K562 (cell line): ENCODE measurements at regions not wholly inside any gene's neighbourhood (a gene's known extent, or its start where the extent isn't known, plus 50 kb on each side); places are given as distances from the start of the nearest gene placed in this dataset.

Experiments used
- BCL6 ChIP-seq: fragments of 250-450 bp; sonication (Bioruptor Pico); IDR thresholded peaks from 2 replicates; pipeline ENCODE4 v1.4.0; 2020
- CBX8 ChIP-seq: fragments of 200-600 bp; sonication (generic); IDR thresholded peaks from 2 replicates; pipeline ENCODE4 v1.6.1; 2012; ENCODE audit warnings: borderline replicate concordance, mixed run types, low read depth, mild to moderate bottlenecking, moderate library complexity, mixed read lengths, low read length, control low read depth, inconsistent platforms; ENCODE audit not compliant: poor library complexity, severe bottlenecking; ENCODE audit errors: extremely low read depth
- CHD2 ChIP-seq: IDR thresholded peaks from 2 replicates; pipeline ENCODE4 v1.6.1; 2011; ENCODE audit warnings: low read depth, low read length
- STAT5A ChIP-seq: IDR thresholded peaks from 2 replicates; pipeline ENCODE4 v1.6.1; 2012; ENCODE audit warnings: low read length, inconsistent platforms, borderline replicate concordance
- THRA ChIP-seq: fragments of 450-650 bp; IDR thresholded peaks from 2 replicates; pipeline ENCODE4 v1.6.1; 2017; ENCODE audit warnings: mild to moderate bottlenecking, moderate library complexity
- ZNF121 ChIP-seq: sonication (generic); formaldehyde crosslinking; conservative IDR thresholded peaks from 2 replicates; pipeline ENCODE4 v1.8.0; 2022; ENCODE audit warnings: missing genetic modification reagents

- TF ChIP-seq ZNF121 (no peak), CBX8 (no peak), BCL6 (CRISPR knock-in tag) (no peak), CHD2 (no peak), STAT5A (no peak), THRA (no peak)
Observed at GRCh38 chr7:93036807-93037206, 81.0 kb downstream of the SAMD9 start.
